ENCODE measurements at regions not wholly inside any gene's neighbourhood (a gene's known extent, or its start where the extent isn't known, plus 50 kb on each side); places are given as distances from the start of the nearest gene placed in this dataset.

- TF ChIP-seq, protein P1, sequence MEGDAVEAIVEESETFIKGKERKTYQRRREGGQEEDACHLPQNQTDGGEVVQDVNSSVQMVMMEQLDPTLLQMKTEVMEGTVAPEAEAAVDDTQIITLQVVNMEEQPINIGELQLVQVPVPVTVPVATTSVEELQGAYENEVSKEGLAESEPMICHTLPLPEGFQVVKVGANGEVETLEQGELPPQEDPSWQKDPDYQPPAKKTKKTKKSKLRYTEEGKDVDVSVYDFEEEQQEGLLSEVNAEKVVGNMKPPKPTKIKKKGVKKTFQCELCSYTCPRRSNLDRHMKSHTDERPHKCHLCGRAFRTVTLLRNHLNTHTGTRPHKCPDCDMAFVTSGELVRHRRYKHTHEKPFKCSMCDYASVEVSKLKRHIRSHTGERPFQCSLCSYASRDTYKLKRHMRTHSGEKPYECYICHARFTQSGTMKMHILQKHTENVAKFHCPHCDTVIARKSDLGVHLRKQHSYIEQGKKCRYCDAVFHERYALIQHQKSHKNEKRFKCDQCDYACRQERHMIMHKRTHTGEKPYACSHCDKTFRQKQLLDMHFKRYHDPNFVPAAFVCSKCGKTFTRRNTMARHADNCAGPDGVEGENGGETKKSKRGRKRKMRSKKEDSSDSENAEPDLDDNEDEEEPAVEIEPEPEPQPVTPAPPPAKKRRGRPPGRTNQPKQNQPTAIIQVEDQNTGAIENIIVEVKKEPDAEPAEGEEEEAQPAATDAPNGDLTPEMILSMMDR (IDR thresholded peaks at IDR 0.05; ENCODE audit: insufficient read depth, low read length, severe bottlenecking) = no peak
- no peaks in the 10 kb centered on the region for H3K36me3 ChIP-seq (ENCODE audit: control insufficient read depth, insufficient read depth, low read length)
- H3K4me3 ChIP-seq (ENCODE audit: low read depth, low read length) = no peak overlapping the region
- no peak for FAIRE-seq
- H3K27me3 ChIP-seq (ENCODE audit: control insufficient read depth, insufficient read depth, low read length) = no peaks in the 10 kb centered on the region
- DNase-seq (ENCODE audit: low read depth) = no peak
Observed at GRCh38 chr1:193524021-193524420, 337.6 kb upstream of the B3GALT2 start.

GRCh38 chr1:193520472-193520871, 334.1 kb upstream of the B3GALT2 start:
- TF ChIP-seq, protein P1 (IDR thresholded peaks at IDR 0.05; ENCODE audit: insufficient read depth, low read length, severe bottlenecking) = no peak
- Histone ChIP-seq H3K27me3 (ENCODE audit: control insufficient read depth, insufficient read depth, low read length) (no peaks in the 10 kb centered on the region), H3K36me3 (ENCODE audit: control insufficient read depth, insufficient read depth, low read length) (no peaks in the 10 kb centered on the region), H3K4me3 (ENCODE audit: low read depth, low read length) (no peak overlapping the region)
- FAIRE-seq (no peak), DNase-seq (ENCODE audit: low read depth) (no peak)

DNA sequence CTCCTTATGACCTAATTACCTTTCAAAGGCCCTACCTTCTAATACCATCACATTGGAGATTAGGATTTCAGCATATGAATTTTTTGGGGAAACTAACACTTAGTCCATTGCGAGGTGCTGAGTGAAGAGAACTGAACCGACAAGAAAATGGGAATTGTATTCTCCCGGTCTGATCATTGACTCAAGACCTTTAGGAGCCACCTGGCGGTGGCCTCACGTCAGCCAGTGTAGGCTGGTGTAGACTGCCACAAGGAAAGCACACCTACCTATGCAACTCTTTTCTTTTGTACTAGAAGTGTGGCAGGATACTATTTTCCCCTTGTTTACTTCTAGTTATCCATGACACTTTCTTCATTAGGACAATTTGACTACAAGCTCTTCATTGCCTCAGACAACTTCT, 333.5 kb upstream of the B3GALT2 start:
- FAIRE-seq (no peak), DNase-seq (ENCODE audit: low read depth) (no peak)
- TF ChIP-seq, protein P1 (IDR thresholded peaks at IDR 0.05; ENCODE audit: insufficient read depth, low read length, severe bottlenecking) = no peak
- no peak overlapping the region for H3K4me3 ChIP-seq (ENCODE audit: low read depth, low read length)
- no peaks in the 10 kb centered on the region for H3K27me3 ChIP-seq (ENCODE audit: control insufficient read depth, insufficient read depth, low read length)
- H3K36me3 ChIP-seq (ENCODE audit: control insufficient read depth, insufficient read depth, low read length) = no peaks in the 10 kb centered on the region

DNA sequence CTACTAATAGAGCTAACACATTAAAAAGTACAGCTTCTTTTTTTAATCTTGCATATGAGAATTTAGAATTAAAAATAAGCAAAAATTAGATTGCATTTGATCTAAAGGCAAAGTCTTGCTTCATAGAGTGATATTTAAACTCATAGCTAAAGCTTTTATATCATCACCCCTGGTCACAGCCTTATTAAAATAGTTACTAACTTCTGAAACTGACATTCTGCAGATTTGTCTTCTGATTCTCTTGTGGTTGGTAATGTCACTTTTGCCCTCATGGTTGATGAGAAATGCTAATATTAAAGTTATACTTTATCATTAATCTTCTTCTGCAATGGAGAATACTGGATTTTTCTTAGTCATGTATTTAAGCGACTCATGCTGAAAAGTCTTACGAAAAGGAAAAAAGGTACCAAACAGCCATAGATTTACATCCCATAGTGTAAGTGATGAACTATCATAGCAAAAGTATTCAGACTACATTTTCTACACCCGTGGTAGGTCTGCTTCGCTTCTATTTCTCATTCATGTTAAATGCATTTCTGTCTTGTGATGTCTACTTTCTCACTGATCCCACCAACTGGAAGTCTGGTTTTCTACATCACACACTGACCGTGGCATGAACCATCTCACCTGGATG, 330.5 kb upstream of the B3GALT2 start:
- no peak overlapping the region for H3K4me3 ChIP-seq (ENCODE audit: low read depth, low read length)
- H3K27me3 ChIP-seq (ENCODE audit: control insufficient read depth, insufficient read depth, low read length) = no peaks in the 10 kb centered on the region
- no peaks in the 10 kb centered on the region for H3K36me3 ChIP-seq (ENCODE audit: control insufficient read depth, insufficient read depth, low read length)
- DNase-seq (ENCODE audit: low read depth) (no peak), FAIRE-seq (no peak)
- TF ChIP-seq, protein P1 (IDR thresholded peaks at IDR 0.05; ENCODE audit: insufficient read depth, low read length, severe bottlenecking) = no peak

GRCh38 chr1:193514397-193514796, 328.0 kb upstream of the B3GALT2 start:
- no peak overlapping the region for H3K4me3 ChIP-seq (ENCODE audit: low read depth, low read length)
- H3K27me3 ChIP-seq (ENCODE audit: control insufficient read depth, insufficient read depth, low read length) = no peaks in the 10 kb centered on the region
- DNase-seq (ENCODE audit: low read depth) (no peak), FAIRE-seq (no peak)
- TF ChIP-seq, protein P1 (IDR thresholded peaks at IDR 0.05; ENCODE audit: insufficient read depth, low read length, severe bottlenecking) = no peak
- no peaks in the 10 kb centered on the region for H3K36me3 ChIP-seq (ENCODE audit: control insufficient read depth, insufficient read depth, low read length)

DNA sequence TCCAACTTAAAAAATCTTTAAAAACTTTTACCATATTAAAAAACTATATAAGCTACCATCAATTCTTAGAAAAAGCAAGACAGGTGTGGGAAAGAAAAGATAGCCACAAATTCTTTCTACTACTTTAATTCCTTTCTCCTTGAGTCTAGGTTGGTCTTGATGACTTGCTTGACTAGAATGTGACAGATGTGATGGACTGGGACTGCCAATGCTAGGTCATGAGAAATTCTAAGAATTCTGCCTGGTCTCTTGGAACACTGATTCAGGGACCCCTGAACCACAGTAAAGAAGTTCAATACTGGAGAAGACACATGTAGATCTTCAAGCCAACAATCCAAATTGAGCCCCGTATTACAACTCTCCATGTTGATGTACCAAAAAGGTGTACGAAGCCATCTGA, 326.6 kb upstream of the B3GALT2 start:
- TF ChIP-seq, protein P1 (IDR thresholded peaks at IDR 0.05; ENCODE audit: insufficient read depth, low read length, severe bottlenecking) = no peak
- Histone ChIP-seq H3K36me3 (ENCODE audit: control insufficient read depth, insufficient read depth, low read length) (no peaks in the 10 kb centered on the region), H3K27me3 (ENCODE audit: control insufficient read depth, insufficient read depth, low read length) (no peaks in the 10 kb centered on the region), H3K4me3 (ENCODE audit: low read depth, low read length) (no peak overlapping the region)
- no peak for FAIRE-seq
- DNase-seq (ENCODE audit: low read depth) = no peak

Measured in bronchial epithelial cell (primary cell).